ENCODE measurements at regions not wholly inside any gene's neighbourhood (a gene's known extent, or its start where the extent isn't known, plus 50 kb on each side); places are given as distances from the start of the nearest gene placed in this dataset.

DNA sequence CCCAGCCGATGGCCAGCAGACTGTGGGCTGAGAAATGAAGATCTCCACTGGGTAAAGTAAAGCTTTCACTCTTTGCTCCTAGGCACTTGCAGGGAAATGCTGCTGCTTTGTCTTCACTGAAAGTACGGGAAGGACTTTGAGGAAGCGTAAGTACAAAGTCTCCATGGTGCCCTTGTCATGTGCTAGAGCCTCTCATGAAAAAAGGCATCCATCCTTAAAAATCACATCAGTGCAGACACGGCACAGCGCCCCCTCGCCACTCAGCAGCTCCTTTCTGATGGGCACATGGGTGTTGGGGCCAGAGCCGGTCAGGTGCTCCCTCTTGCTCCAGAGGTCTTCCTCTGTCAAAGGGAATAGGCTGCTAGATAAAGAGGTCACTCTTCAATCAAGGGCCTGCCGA is 87.8 kb upstream of the CALM2 start (continued):
- TF ChIP-seq, protein P1, sequence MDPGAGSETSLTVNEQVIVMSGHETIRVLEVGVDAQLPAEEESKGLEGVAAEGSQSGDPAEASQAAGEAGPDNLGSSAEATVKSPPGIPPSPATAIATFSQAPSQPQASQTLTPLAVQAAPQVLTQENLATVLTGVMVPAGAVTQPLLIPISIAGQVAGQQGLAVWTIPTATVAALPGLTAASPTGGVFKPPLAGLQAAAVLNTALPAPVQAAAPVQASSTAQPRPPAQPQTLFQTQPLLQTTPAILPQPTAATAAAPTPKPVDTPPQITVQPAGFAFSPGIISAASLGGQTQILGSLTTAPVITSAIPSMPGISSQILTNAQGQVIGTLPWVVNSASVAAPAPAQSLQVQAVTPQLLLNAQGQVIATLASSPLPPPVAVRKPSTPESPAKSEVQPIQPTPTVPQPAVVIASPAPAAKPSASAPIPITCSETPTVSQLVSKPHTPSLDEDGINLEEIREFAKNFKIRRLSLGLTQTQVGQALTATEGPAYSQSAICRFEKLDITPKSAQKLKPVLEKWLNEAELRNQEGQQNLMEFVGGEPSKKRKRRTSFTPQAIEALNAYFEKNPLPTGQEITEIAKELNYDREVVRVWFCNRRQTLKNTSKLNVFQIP (CRISPR knock-in tag; IDR thresholded peaks at IDR 0.05; ENCODE audit: borderline replicate concordance, low read depth) = no peak

DNA sequence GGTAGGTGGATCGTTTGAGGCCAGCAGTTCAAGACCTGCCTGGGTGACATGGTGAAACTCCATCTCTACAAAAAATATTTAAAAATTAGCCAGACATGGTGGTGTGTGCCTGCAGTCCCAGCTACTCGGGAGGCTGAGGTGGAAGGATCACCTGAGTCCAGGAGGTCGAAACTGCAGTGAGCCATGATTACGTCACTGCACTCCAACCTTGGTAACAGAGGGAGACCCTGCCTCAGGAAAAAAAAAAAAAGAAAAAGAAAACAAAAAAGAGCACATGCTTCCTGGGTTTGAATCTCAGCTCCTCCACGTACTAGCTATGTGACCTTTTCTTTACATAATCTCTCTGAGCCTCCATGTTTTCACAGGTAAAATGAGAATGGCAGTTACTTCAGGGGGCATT is 86.3 kb upstream of the CALM2 start:
- TF ChIP-seq, protein P2, sequence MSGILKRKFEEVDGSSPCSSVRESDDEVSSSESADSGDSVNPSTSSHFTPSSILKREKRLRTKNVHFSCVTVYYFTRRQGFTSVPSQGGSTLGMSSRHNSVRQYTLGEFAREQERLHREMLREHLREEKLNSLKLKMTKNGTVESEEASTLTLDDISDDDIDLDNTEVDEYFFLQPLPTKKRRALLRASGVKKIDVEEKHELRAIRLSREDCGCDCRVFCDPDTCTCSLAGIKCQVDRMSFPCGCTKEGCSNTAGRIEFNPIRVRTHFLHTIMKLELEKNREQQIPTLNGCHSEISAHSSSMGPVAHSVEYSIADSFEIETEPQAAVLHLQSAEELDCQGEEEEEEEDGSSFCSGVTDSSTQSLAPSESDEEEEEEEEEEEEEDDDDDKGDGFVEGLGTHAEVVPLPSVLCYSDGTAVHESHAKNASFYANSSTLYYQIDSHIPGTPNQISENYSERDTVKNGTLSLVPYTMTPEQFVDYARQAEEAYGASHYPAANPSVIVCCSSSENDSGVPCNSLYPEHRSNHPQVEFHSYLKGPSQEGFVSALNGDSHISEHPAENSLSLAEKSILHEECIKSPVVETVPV (CRISPR knock-in tag; IDR thresholded peaks at IDR 0.05) = no peak
- TF ChIP-seq PPARA (CRISPR knock-in tag; IDR thresholded peaks at IDR 0.05; ENCODE audit: borderline replicate concordance) = no peak
- no peak for TF ChIP-seq ZNF8 (CRISPR knock-in tag; IDR thresholded peaks at IDR 0.05)
- ATAC-seq = no peak

DNA sequence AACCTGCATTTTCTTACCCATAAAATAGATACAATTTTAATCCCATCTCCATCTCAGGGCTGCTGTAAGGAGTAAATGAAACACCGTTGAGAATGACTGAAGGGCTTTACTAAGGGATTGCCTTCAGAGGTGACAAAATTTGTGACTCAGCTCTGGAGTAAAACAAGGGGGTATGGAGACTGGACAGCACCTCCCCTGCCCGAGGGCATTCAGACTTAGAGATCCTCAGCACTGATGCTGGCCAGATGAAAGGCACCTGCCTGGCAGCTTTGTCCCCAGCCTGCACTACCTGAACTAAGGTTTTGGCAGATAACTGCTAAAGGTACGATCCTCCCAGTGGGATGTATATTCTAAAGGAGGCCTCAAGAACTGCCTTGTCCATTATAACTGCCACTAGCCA is 84.7 kb upstream of the CALM2 start:
- ATAC-seq = no peak
- TF ChIP-seq, protein P3, sequence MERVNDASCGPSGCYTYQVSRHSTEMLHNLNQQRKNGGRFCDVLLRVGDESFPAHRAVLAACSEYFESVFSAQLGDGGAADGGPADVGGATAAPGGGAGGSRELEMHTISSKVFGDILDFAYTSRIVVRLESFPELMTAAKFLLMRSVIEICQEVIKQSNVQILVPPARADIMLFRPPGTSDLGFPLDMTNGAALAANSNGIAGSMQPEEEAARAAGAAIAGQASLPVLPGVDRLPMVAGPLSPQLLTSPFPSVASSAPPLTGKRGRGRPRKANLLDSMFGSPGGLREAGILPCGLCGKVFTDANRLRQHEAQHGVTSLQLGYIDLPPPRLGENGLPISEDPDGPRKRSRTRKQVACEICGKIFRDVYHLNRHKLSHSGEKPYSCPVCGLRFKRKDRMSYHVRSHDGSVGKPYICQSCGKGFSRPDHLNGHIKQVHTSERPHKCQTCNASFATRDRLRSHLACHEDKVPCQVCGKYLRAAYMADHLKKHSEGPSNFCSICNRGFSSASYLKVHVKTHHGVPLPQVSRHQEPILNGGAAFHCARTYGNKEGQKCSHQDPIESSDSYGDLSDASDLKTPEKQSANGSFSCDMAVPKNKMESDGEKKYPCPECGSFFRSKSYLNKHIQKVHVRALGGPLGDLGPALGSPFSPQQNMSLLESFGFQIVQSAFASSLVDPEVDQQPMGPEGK (CRISPR knock-in tag; IDR thresholded peaks at IDR 0.05; ENCODE audit: borderline replicate concordance) = no peak
- TF ChIP-seq, protein P1 (CRISPR knock-in tag; IDR thresholded peaks at IDR 0.05; ENCODE audit: borderline replicate concordance, low read depth) = no peak
- TF ChIP-seq PPARA (CRISPR knock-in tag; IDR thresholded peaks at IDR 0.05; ENCODE audit: borderline replicate concordance) (no peak), TOX (CRISPR knock-in tag; IDR thresholded peaks at IDR 0.05; ENCODE audit: borderline replicate concordance) (no peak), TCF4 (CRISPR knock-in tag; IDR thresholded peaks at IDR 0.05; ENCODE audit: borderline replicate concordance) (no peak), ZNF8 (CRISPR knock-in tag; IDR thresholded peaks at IDR 0.05) (no peak), OSR1 (CRISPR knock-in tag; IDR thresholded peaks at IDR 0.05) (no peak), ZNF70 (CRISPR knock-in tag; IDR thresholded peaks at IDR 0.05) (no peak), RARB (CRISPR knock-in tag; IDR thresholded peaks at IDR 0.05) (no peak), GLIS3 (CRISPR knock-in tag; IDR thresholded peaks at IDR 0.05) (no peak), ESRRG (CRISPR knock-in tag; IDR thresholded peaks at IDR 0.05) (no peak), BACH2 (CRISPR knock-in tag; IDR thresholded peaks at IDR 0.05; ENCODE audit: borderline replicate concordance) (no peak), ARNTL (CRISPR knock-in tag; IDR thresholded peaks at IDR 0.05; ENCODE audit: borderline replicate concordance, low read depth) (no peak)
- TF ChIP-seq, protein P2 (CRISPR knock-in tag; IDR thresholded peaks at IDR 0.05) = no peak
- TF ChIP-seq, protein P4, sequence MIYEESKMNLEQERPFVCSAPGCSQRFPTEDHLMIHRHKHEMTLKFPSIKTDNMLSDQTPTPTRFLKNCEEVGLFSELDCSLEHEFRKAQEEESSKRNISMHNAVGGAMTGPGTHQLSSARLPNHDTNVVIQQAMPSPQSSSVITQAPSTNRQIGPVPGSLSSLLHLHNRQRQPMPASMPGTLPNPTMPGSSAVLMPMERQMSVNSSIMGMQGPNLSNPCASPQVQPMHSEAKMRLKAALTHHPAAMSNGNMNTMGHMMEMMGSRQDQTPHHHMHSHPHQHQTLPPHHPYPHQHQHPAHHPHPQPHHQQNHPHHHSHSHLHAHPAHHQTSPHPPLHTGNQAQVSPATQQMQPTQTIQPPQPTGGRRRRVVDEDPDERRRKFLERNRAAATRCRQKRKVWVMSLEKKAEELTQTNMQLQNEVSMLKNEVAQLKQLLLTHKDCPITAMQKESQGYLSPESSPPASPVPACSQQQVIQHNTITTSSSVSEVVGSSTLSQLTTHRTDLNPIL (CRISPR knock-in tag; IDR thresholded peaks at IDR 0.05; ENCODE audit: low read depth) = no peak
- TF ChIP-seq, protein P5, sequence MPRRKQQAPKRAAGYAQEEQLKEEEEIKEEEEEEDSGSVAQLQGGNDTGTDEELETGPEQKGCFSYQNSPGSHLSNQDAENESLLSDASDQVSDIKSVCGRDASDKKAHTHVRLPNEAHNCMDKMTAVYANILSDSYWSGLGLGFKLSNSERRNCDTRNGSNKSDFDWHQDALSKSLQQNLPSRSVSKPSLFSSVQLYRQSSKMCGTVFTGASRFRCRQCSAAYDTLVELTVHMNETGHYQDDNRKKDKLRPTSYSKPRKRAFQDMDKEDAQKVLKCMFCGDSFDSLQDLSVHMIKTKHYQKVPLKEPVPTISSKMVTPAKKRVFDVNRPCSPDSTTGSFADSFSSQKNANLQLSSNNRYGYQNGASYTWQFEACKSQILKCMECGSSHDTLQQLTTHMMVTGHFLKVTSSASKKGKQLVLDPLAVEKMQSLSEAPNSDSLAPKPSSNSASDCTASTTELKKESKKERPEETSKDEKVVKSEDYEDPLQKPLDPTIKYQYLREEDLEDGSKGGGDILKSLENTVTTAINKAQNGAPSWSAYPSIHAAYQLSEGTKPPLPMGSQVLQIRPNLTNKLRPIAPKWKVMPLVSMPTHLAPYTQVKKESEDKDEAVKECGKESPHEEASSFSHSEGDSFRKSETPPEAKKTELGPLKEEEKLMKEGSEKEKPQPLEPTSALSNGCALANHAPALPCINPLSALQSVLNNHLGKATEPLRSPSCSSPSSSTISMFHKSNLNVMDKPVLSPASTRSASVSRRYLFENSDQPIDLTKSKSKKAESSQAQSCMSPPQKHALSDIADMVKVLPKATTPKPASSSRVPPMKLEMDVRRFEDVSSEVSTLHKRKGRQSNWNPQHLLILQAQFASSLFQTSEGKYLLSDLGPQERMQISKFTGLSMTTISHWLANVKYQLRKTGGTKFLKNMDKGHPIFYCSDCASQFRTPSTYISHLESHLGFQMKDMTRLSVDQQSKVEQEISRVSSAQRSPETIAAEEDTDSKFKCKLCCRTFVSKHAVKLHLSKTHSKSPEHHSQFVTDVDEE (CRISPR knock-in tag; IDR thresholded peaks at IDR 0.05) = no peak
